Stimulated activated CD4-positive, alpha-beta T cell treated with anti-CD3 and anti-CD28 coated beads, Interleukin-4, amount 100 ng/mL, for 24 hours (primary cell): ENCODE measurements at regions not wholly inside any gene's neighbourhood (a gene's known extent, or its start where the extent isn't known, plus 50 kb on each side); places are given as distances from the start of the nearest gene placed in this dataset.

Experiments used
- DNase-seq: peaks from one replicate; pipeline ENCODE4 v3.0.0-alpha.2; 2020

GRCh38 chr18:73843455-73843854 is 304.2 kb downstream of the FBXO15 start:
- DNase-seq: no peak

- peak; percentile 37 for DNase-seq
These were observed 304.7 kb downstream of the FBXO15 start for GRCh38 chr18:73842795-73843394.

GRCh38 chr18:73841661-73842060 is 306.0 kb downstream of the FBXO15 start:
- DNase-seq: no peak

- no peak for DNase-seq
These were observed 307.2 kb downstream of the FBXO15 start for GRCh38 chr18:73840319-73840945.

GRCh38 chr18:73839441-73839840 is 308.2 kb downstream of the FBXO15 start:
- DNase-seq: no peak

- no peak for DNase-seq
These were observed 309.5 kb downstream of the FBXO15 start for GRCh38 chr18:73838107-73838506.

GRCh38 chr18:73835656-73836364 is 311.8 kb downstream of the FBXO15 start:
- DNase-seq: no peak

- DNase-seq: no peak
These were observed 312.6 kb downstream of the FBXO15 start for GRCh38 chr18:73835039-73835438.

GRCh38 chr18:73831688-73832087 is 315.9 kb downstream of the FBXO15 start:
- no peak for DNase-seq

GRCh38 chr18:73829146-73829545 is 318.5 kb downstream of the FBXO15 start:
- DNase-seq: no peak

GRCh38 chr18:73827801-73828200 is 319.8 kb downstream of the FBXO15 start:
- no peak for DNase-seq

- no peak for DNase-seq
These were observed 321.5 kb downstream of the FBXO15 start for GRCh38 chr18:73826098-73826497.

- no peak for DNase-seq
These were observed 323.0 kb downstream of the FBXO15 start for GRCh38 chr18:73824671-73825070.

GRCh38 chr18:73812423-73812822 is 335.2 kb downstream of the FBXO15 start:
- DNase-seq: no peak

- DNase-seq: no peak
These were observed 340.0 kb downstream of the FBXO15 start for GRCh38 chr18:73807551-73808192.

GRCh38 chr18:73805991-73806390 is 341.6 kb downstream of the FBXO15 start:
- no peak for DNase-seq

- DNase-seq: no peak
These were observed 350.2 kb downstream of the FBXO15 start for GRCh38 chr18:73797419-73797818.

- no peak for DNase-seq
These were observed 354.2 kb downstream of the FBXO15 start for GRCh38 chr18:73793386-73793785.

- no peak for DNase-seq
These were observed 356.6 kb downstream of the FBXO15 start for GRCh38 chr18:73791081-73791480.

GRCh38 chr18:73790587-73790986 is 357.0 kb downstream of the FBXO15 start:
- no peak for DNase-seq

GRCh38 chr18:73787316-73787715 is 360.3 kb downstream of the FBXO15 start:
- no peak for DNase-seq

- no peak for DNase-seq
These were observed 362.3 kb downstream of the FBXO15 start for GRCh38 chr18:73785300-73785699.

GRCh38 chr18:73784853-73785252 is 362.8 kb downstream of the FBXO15 start:
- DNase-seq: no peak

GRCh38 chr18:73782405-73782804 is 365.2 kb downstream of the FBXO15 start:
- no peak for DNase-seq
